GM21423 (cell line): ENCODE measurements at regions not wholly inside any gene's neighbourhood (a gene's known extent, or its start where the extent isn't known, plus 50 kb on each side); places are given as distances from the start of the nearest gene placed in this dataset.

Source experiments
- ATAC-seq: cut with Tn5 transposase; IDR thresholded peaks from one replicate; pipeline ENCODE4 v1.9.1; 2021; ENCODE audit warnings: mild to moderate bottlenecking, moderate library complexity; ENCODE audit not compliant: unreplicated experiment

DNA sequence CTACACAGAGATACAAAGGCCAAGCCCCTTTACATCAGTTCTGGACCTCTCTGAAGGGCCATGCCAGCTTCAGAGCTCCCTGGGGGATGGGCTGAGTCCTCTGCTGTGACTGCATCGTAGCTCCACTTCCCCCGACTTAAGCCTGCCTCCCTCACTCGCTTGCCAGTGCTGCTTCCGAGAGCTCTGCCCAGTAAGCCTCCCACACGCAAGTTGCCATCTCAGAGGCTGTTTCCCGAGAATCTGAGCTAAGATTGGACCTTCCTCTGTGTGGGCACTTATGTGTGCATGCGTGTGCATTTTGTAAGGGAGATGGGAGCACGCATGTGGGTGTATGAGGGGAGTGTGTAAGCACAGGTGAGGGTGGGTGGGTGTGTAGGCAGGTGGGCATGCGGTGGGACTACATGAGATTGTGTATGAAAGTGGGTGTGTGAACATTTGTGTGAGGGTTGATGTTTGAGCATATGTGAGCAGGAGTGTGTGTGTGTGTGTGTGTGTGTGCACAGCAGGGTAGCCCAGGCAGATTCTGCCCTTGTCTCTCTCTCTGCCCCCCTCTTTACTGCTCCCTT is 163.0 kb upstream of the SYT13 start:
- no peak for ATAC-seq

- ATAC-seq, result no peak
These were observed 162.4 kb upstream of the SYT13 start for GRCh38 chr11:45448561-45448960.

DNA sequence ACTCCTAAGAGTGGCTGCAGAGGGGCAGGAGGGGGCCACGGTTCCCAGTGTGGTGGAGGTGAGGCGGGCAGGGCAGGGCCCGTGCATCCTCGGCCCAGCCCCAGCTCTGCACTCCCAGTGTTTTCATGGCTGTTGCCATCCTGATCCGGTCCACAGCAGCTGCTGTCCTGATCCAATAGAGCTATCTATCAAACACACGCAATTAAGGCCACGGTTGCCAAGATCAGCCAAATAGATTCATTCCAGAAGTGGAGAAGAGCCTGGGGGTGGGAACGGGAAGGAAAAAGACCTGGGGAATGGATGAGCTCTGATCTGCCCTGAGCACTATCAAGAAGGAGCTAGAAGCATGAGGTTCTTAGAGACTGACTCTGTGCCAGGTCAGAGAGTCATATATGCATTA is 160.9 kb upstream of the SYT13 start:
- no peak for ATAC-seq

- no peak for ATAC-seq
These were observed 160.3 kb upstream of the SYT13 start for GRCh38 chr11:45446434-45446833.

DNA sequence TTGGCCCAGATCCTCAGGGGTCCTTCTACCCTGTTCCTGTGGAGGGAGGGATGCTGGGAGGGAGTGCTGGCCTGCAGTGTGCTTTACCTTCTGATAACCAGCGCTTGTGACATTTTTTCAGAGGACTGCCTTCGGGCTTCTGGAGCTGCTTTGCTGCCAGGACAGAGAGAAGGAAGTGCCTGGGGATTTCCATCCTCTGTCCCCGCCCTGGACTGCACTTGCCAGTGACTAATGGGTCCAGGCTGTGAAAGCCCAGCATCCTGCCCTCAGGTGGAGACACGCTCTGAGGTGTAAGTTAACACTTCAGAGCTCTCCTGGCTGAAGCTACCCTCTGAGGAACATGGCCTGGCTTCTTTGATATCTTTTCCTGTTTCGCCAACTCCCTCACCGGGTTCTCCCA is 158.7 kb upstream of the SYT13 start:
- ATAC-seq, result no peak

- ATAC-seq, result no peak
These were observed 154.0 kb upstream of the SYT13 start for GRCh38 chr11:45440111-45440510.

GRCh38 chr11:45436966-45437365 is 150.8 kb upstream of the SYT13 start:
- ATAC-seq, result no peak

GRCh38 chr11:45436118-45436517 is 150.0 kb upstream of the SYT13 start:
- ATAC-seq, result no peak

DNA sequence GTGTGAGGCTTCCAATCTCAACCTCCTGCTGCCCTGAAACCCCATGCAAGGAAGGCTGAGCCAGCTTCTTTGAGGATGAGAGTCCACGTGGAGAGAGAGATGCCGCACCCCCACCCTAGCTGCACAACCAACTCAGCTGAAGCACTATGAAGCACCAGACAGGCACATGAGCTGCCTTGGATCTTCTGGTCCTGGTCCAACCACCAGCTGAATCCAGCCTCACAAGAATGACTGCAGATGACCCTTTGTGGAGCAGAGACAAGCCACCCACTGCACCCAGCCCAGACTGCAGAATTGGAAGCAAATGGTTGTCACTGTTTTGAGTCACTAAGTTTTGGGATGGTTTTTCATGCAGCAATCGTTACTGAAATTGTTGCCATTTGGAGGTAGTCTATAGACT is 149.6 kb upstream of the SYT13 start:
- ATAC-seq, result no peak

DNA sequence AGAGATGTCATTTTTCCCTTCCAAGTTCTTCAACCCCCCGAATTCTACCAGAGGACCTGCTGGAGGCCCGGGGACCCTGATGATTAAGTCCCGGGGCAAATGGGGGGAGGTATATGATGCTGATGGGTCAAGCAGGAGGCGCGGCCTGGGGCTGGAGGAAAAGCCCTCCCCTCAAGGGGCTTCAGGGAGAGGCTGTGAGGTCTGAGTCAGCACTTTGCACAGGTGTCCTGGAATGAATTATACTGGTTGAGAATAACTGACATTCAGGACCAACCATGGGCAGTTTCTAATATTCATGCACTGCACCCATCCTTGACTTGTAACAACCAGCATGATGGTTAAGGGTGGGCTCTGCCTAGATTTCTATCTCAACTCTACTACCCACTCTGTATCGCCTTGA is 146.8 kb upstream of the SYT13 start:
- no peak for ATAC-seq

- no peak for ATAC-seq
These were observed 146.0 kb upstream of the SYT13 start for GRCh38 chr11:45432100-45432499.

DNA sequence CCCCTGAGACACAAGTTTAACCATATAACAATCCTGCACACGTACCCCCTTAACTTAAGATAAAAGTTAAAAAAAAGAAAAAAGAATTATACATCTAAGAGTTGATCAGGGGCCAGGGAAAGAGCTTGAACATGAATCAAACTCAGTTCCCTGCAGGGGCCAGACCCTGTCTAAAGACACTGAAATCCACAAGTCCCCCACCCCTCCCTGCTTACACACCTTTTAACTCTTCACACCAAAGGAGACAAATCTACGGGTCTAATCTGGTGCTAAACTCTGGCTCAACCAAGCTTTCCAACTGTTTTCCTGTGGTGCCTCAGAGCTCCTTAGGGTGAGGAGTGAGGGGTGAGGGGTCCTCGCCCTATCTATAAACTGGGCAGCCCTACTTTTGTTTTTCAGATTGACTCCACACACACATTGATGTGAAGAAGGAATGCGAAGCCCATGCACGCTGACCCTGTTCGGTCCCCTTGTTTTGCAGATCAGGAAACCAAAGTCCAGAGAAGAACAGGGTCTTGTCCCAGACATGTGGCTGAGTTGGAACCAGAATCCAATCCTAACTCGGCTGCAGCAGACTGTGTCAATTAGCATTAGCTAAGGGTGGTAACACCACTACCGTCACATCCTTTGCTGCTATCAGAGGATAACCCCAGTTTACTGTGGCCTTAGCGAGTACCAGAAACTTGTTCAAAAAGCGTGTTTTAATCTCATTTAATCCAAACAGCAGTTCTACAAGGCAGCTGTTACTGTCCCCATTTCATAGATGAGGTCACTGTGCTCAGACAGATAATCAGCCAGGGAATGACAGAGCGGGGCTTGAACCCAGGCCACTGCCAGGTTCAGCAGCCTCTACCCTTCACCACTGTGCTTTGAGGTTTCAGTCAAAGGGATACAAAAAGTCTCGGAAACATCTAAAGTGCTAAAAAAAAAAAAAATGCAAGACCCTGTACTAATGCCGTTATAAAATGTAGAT is 145.2 kb upstream of the SYT13 start:
- no peak for ATAC-seq

DNA sequence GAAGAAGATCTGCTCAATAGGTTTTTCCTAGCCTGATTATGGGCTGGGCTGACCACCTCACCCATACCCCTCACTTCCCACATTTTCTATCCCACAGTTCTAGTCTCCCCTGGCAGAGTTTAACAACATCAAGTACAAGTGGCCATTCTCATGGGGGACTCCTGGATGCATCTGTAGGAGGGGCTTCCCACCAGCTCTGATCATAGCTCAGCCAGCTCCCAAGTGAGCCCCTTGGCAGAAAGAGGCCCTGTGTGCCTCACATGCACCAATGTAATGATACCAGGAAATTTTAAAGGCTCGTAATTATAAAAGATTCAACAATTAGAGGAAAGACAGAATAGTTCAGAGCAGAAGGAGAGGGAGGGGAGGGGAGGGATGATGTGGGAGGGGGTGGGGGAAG is 144.2 kb upstream of the SYT13 start:
- ATAC-seq, result no peak

DNA sequence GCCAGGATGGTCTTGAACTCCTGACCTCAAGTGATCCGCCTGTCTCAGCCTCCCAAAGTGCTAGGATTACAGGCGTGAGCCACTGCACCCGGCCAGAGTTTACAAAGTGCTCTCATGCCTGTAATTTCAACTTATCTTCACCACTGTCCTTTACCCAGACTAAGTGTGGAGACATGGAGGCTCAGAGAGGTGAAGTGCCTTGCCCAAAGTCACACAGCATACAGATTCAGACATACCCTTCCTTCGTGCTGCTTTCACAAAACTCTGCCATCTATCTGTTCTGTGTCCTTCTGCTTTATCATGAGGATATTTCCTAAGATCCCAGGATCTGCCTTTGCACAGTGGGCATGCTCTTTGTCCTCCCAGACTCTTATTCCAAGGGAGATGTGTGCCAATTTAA is 143.6 kb upstream of the SYT13 start:
- ATAC-seq, result no peak

- no peak for ATAC-seq
These were observed 142.5 kb upstream of the SYT13 start for GRCh38 chr11:45428541-45429230.

- ATAC-seq, result no peak
These were observed 142.0 kb upstream of the SYT13 start for GRCh38 chr11:45428116-45428515.

DNA sequence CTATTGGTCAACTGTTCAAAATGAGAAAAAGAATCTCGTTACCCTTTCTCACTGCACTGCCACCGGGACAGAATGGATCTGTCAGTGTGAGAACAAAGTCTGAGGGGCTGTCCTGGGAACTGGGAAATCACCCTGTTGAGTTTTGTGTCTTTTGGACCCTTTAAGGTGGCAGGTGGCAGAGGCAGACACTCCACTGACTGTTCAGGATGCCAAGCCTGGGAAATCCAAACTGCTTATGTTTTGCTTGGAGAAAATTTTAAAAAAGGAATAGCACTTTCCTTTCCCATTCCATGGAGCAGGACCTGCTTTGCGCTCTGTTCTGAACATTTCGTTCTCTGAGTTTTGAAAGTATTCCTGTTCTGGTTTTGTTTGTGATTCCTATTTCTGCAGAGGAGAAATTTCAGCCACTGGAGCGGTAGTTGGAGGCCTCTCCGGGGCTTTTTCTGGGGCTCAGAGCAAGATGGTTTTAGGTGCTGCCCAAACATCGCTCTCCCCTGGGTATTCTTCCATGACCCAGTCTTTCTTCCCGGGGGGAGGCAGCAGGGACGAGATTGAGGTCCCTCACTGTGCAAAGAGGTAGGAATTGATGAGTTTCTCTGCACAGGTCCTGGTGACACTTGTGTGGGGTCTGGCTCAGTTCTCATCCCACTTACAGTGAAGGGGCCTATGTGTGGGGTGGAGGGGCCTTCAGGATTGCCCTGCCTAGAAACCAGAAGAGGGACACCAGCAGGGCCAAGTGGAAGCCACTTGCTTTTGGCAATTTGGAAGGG is 138.5 kb upstream of the SYT13 start:
- no peak for ATAC-seq

GRCh38 chr11:45423475-45424120 is 137.5 kb upstream of the SYT13 start:
- ATAC-seq, result no peak

DNA sequence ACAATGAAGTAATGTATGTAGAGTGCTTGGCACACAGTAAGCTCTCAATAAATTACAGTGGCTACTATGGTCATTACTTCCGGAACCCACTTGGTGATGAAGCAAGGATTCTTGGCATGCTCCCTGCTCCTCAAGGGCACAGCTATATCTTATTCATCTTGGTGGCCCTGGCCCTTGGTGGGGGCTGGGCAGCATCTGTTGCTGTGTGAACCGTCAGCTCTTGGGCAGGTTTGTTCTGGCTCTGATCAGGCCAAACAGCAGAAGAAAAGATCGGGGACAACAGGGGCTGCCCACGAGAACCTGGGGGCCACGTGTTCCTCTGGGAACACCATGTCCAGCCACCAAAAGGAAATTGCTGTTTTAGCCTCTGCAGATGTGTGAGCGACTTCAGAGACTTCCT is 136.9 kb upstream of the SYT13 start:
- ATAC-seq, result no peak

DNA sequence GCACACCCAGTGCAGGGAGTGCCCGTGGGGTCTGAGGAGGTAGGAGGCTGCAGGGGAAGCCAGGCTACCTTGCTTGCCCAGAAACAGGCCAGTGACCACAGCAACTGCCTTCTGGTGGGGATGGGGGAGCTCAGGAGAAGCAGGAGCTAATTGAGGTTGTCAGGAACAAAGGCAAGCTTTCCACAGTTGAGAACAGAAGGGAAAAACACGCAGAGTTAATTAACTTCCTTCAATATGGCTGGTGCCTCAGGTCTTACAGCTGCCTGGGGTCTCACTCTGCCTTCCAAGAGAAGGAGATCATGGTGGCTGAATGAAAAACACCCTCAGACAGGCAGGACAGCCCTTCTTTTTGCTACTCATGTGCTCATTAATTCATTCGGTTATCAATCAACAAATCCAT is 127.9 kb upstream of the SYT13 start:
- ATAC-seq, result no peak
